HepG2 (cell line): ENCODE measurements at regions not wholly inside any gene's neighbourhood (a gene's known extent, or its start where the extent isn't known, plus 50 kb on each side); places are given as distances from the start of the nearest gene placed in this dataset.

Source experiments
- ADNP ChIP-seq: sonication (generic); formaldehyde crosslinking; IDR thresholded peaks from 2 replicates; pipeline ENCODE4 v1.4.0; 2020; ENCODE audit warnings: missing genetic modification reagents
- AHR ChIP-seq: IDR thresholded peaks from 2 replicates; pipeline ENCODE4 v1.6.1; 2018; ENCODE audit warnings: missing genetic modification reagents, missing compliant biosample characterization
- BRF2 ChIP-seq: sonication (generic); formaldehyde crosslinking; IDR thresholded peaks from 2 replicates; pipeline ENCODE4 v1.8.1; 2022; ENCODE audit warnings: mild to moderate bottlenecking, missing genetic modification reagents
- CREBL2 ChIP-seq: sonication (generic); formaldehyde crosslinking; IDR thresholded peaks from 2 replicates; pipeline ENCODE4 v1.8.1; 2023; ENCODE audit warnings: missing genetic modification reagents, mild to moderate bottlenecking, borderline replicate concordance
- DPF2 ChIP-seq: sonication (generic); formaldehyde crosslinking; IDR thresholded peaks from 2 replicates; pipeline ENCODE4 v1.4.0; 2020; ENCODE audit warnings: mild to moderate bottlenecking, low read depth, missing genetic modification reagents, borderline replicate concordance
- HBP1 ChIP-seq: IDR thresholded peaks from 2 replicates; pipeline ENCODE4 v1.6.1; 2016; ENCODE audit warnings: low read depth, control low read depth
- HES4 ChIP-seq: sonication (generic); formaldehyde crosslinking; IDR thresholded peaks from 2 replicates; pipeline ENCODE4 v1.9.0; 2021; ENCODE audit warnings: mild to moderate bottlenecking, missing genetic modification reagents, borderline replicate concordance
- IKZF5 ChIP-seq: IDR thresholded peaks from 2 replicates; pipeline ENCODE4 v1.6.1; 2018; ENCODE audit warnings: missing genetic modification reagents, mild to moderate bottlenecking, missing compliant biosample characterization
- PLSCR1 ChIP-seq: sonication (generic); formaldehyde crosslinking; IDR thresholded peaks from 2 replicates; pipeline ENCODE4 v1.5.0; 2020; ENCODE audit warnings: missing genetic modification reagents, mild to moderate bottlenecking, borderline replicate concordance
- SSRP1 ChIP-seq: IDR thresholded peaks from 2 replicates; pipeline ENCODE4 v1.6.1; 2016; ENCODE audit warnings: control low read depth
- STAT6 ChIP-seq: sonication (generic); formaldehyde crosslinking; IDR thresholded peaks from 2 replicates; pipeline ENCODE4 v1.4.0; 2020; ENCODE audit warnings: missing genetic modification reagents, mild to moderate bottlenecking, borderline replicate concordance
- TBL1XR1 ChIP-seq: fragments of 150-350 bp; IDR thresholded peaks from 2 replicates; pipeline ENCODE4 v1.6.1; 2014; ENCODE audit warnings: borderline replicate concordance, low read length; ENCODE audit not compliant: partially characterized antibody
- U2AF2 ChIP-seq: fragments of 200-400 bp; formaldehyde crosslinking; IDR thresholded peaks from 2 replicates; pipeline ENCODE4 v1.6.1; 2017; ENCODE audit warnings: low read depth, mild to moderate bottlenecking, low read length
- ZMYM3 ChIP-seq: sonication (generic); formaldehyde crosslinking; IDR thresholded peaks from 2 replicates; pipeline ENCODE4 v1.5.1; 2020; ENCODE audit warnings: mild to moderate bottlenecking, missing genetic modification reagents
- ZNF207 ChIP-seq: fragments of 450-650 bp; IDR thresholded peaks from 2 replicates; pipeline ENCODE4 v1.6.1; 2016; ENCODE audit warnings: antibody characterized with exemption, borderline replicate concordance
- ZNF383 ChIP-seq: sonication (generic); formaldehyde crosslinking; IDR thresholded peaks from 2 replicates; pipeline ENCODE4 v1.4.0; 2020; ENCODE audit warnings: missing genetic modification reagents, mild to moderate bottlenecking, borderline replicate concordance
- ZNF513 ChIP-seq: sonication (generic); formaldehyde crosslinking; conservative IDR thresholded peaks from 2 replicates; pipeline ENCODE4 v1.5.0; 2020; ENCODE audit warnings: missing genetic modification reagents
- ZNF775 ChIP-seq: sonication (generic); formaldehyde crosslinking; IDR thresholded peaks from 2 replicates; pipeline ENCODE4 v1.4.0; 2020; ENCODE audit warnings: missing genetic modification reagents, mild to moderate bottlenecking, moderate library complexity, borderline replicate concordance
- ZNF850 ChIP-seq: sonication (generic); formaldehyde crosslinking; conservative IDR thresholded peaks from 2 replicates; pipeline ENCODE4 v1.9.0; 2021; ENCODE audit warnings: mild to moderate bottlenecking, missing genetic modification reagents

GRCh38 chr7:138352570-138353461 lies 107.2 kb upstream of the TRIM24 start (continued):
- TF ChIP-seq BRF2: 0 out of 2 replicates have a peak, but pooled peaks have one; percentile 39
- no peak for TF ChIP-seq ZNF513
- TF ChIP-seq PLSCR1: no peak
- TF ChIP-seq ZNF383 (CRISPR knock-in tag): no peak
- TF ChIP-seq ZMYM3: peak; percentile 89
- TF ChIP-seq ADNP (CRISPR knock-in tag): peak; percentile 83
- no peak for TF ChIP-seq ZNF207
- no peak for TF ChIP-seq ZNF850
- TF ChIP-seq IKZF5: peak; percentile 96
- peak; percentile 62; the same call in 1 of the 2 replicates for TF ChIP-seq HBP1 (CRISPR knock-in tag)
- TF ChIP-seq STAT6 (CRISPR knock-in tag): peak; percentile 35; the same call in 1 of the 2 replicates
- peak; percentile 33; the same call in 1 of the 2 replicates for TF ChIP-seq SSRP1 (CRISPR knock-in tag)
- TF ChIP-seq AHR: peak; percentile 53; the same call in 1 of the 2 replicates
- TF ChIP-seq U2AF2: no peak
- no peak for TF ChIP-seq CREBL2 (CRISPR knock-in tag)
- TF ChIP-seq ZNF775: no peak
- TF ChIP-seq TBL1XR1: no peak
- TF ChIP-seq HES4: no peak
- peak; percentile 87 for TF ChIP-seq DPF2 (CRISPR knock-in tag)
